ENCODE measurements at regions not wholly inside any gene's neighbourhood (a gene's known extent, or its start where the extent isn't known, plus 50 kb on each side); places are given as distances from the start of the nearest gene placed in this dataset.

GRCh38 chr2:58553522-58553921 lies 312.4 kb upstream of the FANCL start:
- Histone ChIP-seq H3K4me3 (no peak overlapping the region), H3K9me3 (no peaks in the 10 kb centered on the region), H3K36me3 (no peaks in the 10 kb centered on the region), H3K27me3 (no peaks in the 10 kb centered on the region), H3K27ac (no peak overlapping the region), H3K4me1 (ENCODE audit: insufficient read depth) (no peaks in the 10 kb centered on the region)
- intact Hi-C loops (cut with DNase I), result loop anchor here in 1 of 4 donors (5.0 kb wide), 1 partner anchor 1861 kb away; no protein-coding TSS in a partner anchor
- no peak for DNase-seq
- WGBS, 3 donors, result 94 to 97% (median 95%) methylated on average over 1 of the region's 1 CpG
- TF ChIP-seq EP300 (IDR thresholded peaks at IDR 0.05) (no peak), POLR2A (IDR thresholded peaks at IDR 0.05) (no peak), CTCF (IDR thresholded peaks at IDR 0.05) (no peak)

GRCh38 chr2:58545300-58546280 lies 304.5 kb upstream of the FANCL start:
- H3K27me3 ChIP-seq, result no peaks in the 10 kb centered on the region
- WGBS, 3 donors, result 94 to 96% (median 95%) methylated on average over 3 of the region's 3 CpGs
- no peaks in the 10 kb centered on the region for H3K4me1 ChIP-seq (ENCODE audit: insufficient read depth)
- DNase-seq, result no peak
- H3K36me3 ChIP-seq, result no peaks in the 10 kb centered on the region
- intact Hi-C loops (cut with DNase I), result no loop called here
- no peaks in the 10 kb centered on the region for H3K9me3 ChIP-seq
- no peak overlapping the region for H3K4me3 ChIP-seq
- TF ChIP-seq POLR2A (IDR thresholded peaks at IDR 0.05), result no peak
- no peak for TF ChIP-seq CTCF (IDR thresholded peaks at IDR 0.05)
- no peak for TF ChIP-seq EP300 (IDR thresholded peaks at IDR 0.05)
- no peak overlapping the region for H3K27ac ChIP-seq

- TF ChIP-seq POLR2A (IDR thresholded peaks at IDR 0.05) (no peak), EP300 (IDR thresholded peaks at IDR 0.05) (no peak), CTCF (IDR thresholded peaks at IDR 0.05) (no peak)
- 83 to 91% (median 84%) methylated on average over 3 of the region's 3 CpGs for WGBS, 3 donors
- H3K36me3 ChIP-seq, result no peaks in the 10 kb centered on the region
- H3K27ac ChIP-seq, result no peak overlapping the region
- no peaks in the 10 kb centered on the region for H3K4me1 ChIP-seq (ENCODE audit: insufficient read depth)
- no peaks in the 10 kb centered on the region for H3K27me3 ChIP-seq
- no peak overlapping the region for H3K4me3 ChIP-seq
- intact Hi-C loops (cut with DNase I), result no loop called here
- DNase-seq, result no peak
- H3K9me3 ChIP-seq, result no peaks in the 10 kb centered on the region
These were observed 302.3 kb upstream of the FANCL start for GRCh38 chr2:58543442-58543841.

GRCh38 chr2:58541511-58541910 lies 300.4 kb upstream of the FANCL start:
- TF ChIP-seq CTCF (IDR thresholded peaks at IDR 0.05), result no peak
- no peak for TF ChIP-seq POLR2A (IDR thresholded peaks at IDR 0.05)
- TF ChIP-seq EP300 (IDR thresholded peaks at IDR 0.05), result no peak
- no peak for DNase-seq
- H3K27ac ChIP-seq, result no peak overlapping the region
- no peaks in the 10 kb centered on the region for H3K9me3 ChIP-seq
- H3K27me3 ChIP-seq, result no peaks in the 10 kb centered on the region
- no peaks in the 10 kb centered on the region for H3K4me1 ChIP-seq (ENCODE audit: insufficient read depth)
- H3K36me3 ChIP-seq, result no peaks in the 10 kb centered on the region
- WGBS, 3 donors, result 54 to 85% (median 67%) methylated on average over 7 of the region's 7 CpGs
- no peak overlapping the region for H3K4me3 ChIP-seq
- intact Hi-C loops (cut with DNase I), result no loop called here
